Liver (tissue), 8 donors: ENCODE measurements at regions not wholly inside any gene's neighbourhood (a gene's known extent, or its start where the extent isn't known, plus 50 kb on each side); places are given as distances from the start of the nearest gene placed in this dataset.

Source experiments
- DNase-seq: peaks from one replicate; pipeline ENCODE4 v3.0.0-alpha.2; 2017; ENCODE audit warnings: low spot score
- H3K27ac ChIP-seq, 2 donors: one replicate each; pipeline ENCODE4 v1.7.0; 2013; ENCODE audit warnings: inconsistent platforms in 2 of 2, low read length in 2 of 2, control low read depth in 1 of 2, low read depth in 1 of 2, mild to moderate bottlenecking in 1 of 2
- H3K27me3 ChIP-seq, 4 donors: one replicate each; pipeline versions ENCODE4 v1.6.1 to v1.7.0; 2013; ENCODE audit warnings: low read length in 3 of 4, inconsistent platforms in 1 of 4, mild to moderate bottlenecking in 1 of 4, moderate library complexity in 1 of 4; ENCODE audit not compliant: control insufficient read depth in 4 of 4, insufficient read depth in 4 of 4
- H3K36me3 ChIP-seq, 4 donors: one replicate each; pipeline versions ENCODE4 v1.6.1 to v1.7.0; 2013; ENCODE audit warnings: low read length in 3 of 4, mild to moderate bottlenecking in 3 of 4, low read depth in 1 of 4, moderate library complexity in 1 of 4; ENCODE audit not compliant: control insufficient read depth in 4 of 4, insufficient read depth in 3 of 4
- H3K4me1 ChIP-seq, 4 donors: one replicate each; pipeline versions ENCODE4 v1.6.1 to v1.7.0; 2013; ENCODE audit warnings: low read length in 3 of 4, mild to moderate bottlenecking in 3 of 4, moderate library complexity in 1 of 4; ENCODE audit not compliant: control insufficient read depth in 4 of 4, insufficient read depth in 4 of 4
- H3K4me3 ChIP-seq, 3 donors: one replicate each; pipeline versions ENCODE4 v1.6.1 to v1.7.0; 2013; ENCODE audit warnings: low read length in 3 of 3, control low read depth in 1 of 3, low read depth in 1 of 3, mild to moderate bottlenecking in 1 of 3
- H3K9ac ChIP-seq, 2 donors: one replicate each; pipeline ENCODE4 v1.7.0; 2013; ENCODE audit warnings: low read length in 2 of 2, mild to moderate bottlenecking in 2 of 2, moderate library complexity in 2 of 2, control low read depth in 1 of 2, low read depth in 1 of 2
- H3K9me3 ChIP-seq, 4 donors: one replicate each; pipeline versions ENCODE4 v1.6.1 to v1.7.0; 2013; ENCODE audit warnings: low read length in 3 of 4; ENCODE audit not compliant: control insufficient read depth in 4 of 4
- CTCF ChIP-seq: fragments of 150-350 bp; IDR thresholded peaks from 2 replicates; pipeline ENCODE4 v1.5.1; 2017; ENCODE audit warnings: improper control_type of control experiment, low read depth, low read length; ENCODE audit not compliant: missing input control
- EGR1 ChIP-seq, 2 donors: IDR thresholded peaks; 2 replicates each; pipeline ENCODE4 v1.6.1; 2016 to 2018; ENCODE audit warnings: antibody characterized with exemption in 2 of 2, low read depth in 2 of 2
- FOXA1 ChIP-seq: IDR thresholded peaks from 2 replicates; pipeline ENCODE4 v1.6.1; 2016; ENCODE audit warnings: antibody characterized with exemption
- FOXA2 ChIP-seq: IDR thresholded peaks from 2 replicates; pipeline ENCODE4 v1.6.1; 2016; ENCODE audit warnings: antibody characterized with exemption
- GABPA ChIP-seq, 2 donors: IDR thresholded peaks in 1 of 2; conservative IDR thresholded peaks in 1 of 2; 2 replicates each; pipeline ENCODE4 v1.6.1; 2016; ENCODE audit warnings: antibody characterized with exemption in 2 of 2, mild to moderate bottlenecking in 1 of 2, moderate library complexity in 1 of 2
- HNF4A ChIP-seq, 2 donors: conservative IDR thresholded peaks; 2 replicates each; pipeline ENCODE4 v1.6.1; 2016; ENCODE audit warnings: antibody characterized with exemption in 2 of 2, mild to moderate bottlenecking in 2 of 2
- HNF4G ChIP-seq: IDR thresholded peaks from 2 replicates; pipeline ENCODE4 v1.6.1; 2016; ENCODE audit warnings: antibody characterized with exemption
- JUND ChIP-seq, 2 donors: IDR thresholded peaks; 2 replicates each; pipeline ENCODE4 v1.6.1; 2016; ENCODE audit warnings: antibody characterized with exemption in 2 of 2
- NR2F2 ChIP-seq: IDR thresholded peaks from 2 replicates; pipeline ENCODE4 v1.6.1; 2016; ENCODE audit warnings: antibody characterized with exemption
- RAD21 ChIP-seq, 2 donors: IDR thresholded peaks; 2 replicates each; pipeline ENCODE4 v1.6.1; 2016; ENCODE audit warnings: antibody characterized with exemption in 2 of 2, mild to moderate bottlenecking in 2 of 2
- RXRA ChIP-seq, 2 donors: IDR thresholded peaks; 2 replicates each; pipeline ENCODE4 v1.6.1; 2017 to 2018; ENCODE audit warnings: antibody characterized with exemption in 2 of 2, mild to moderate bottlenecking in 1 of 2
- SP1 ChIP-seq: IDR thresholded peaks from 2 replicates; pipeline ENCODE4 v1.6.1; 2018; ENCODE audit warnings: antibody characterized with exemption, mild to moderate bottlenecking
- TAF1 ChIP-seq: conservative IDR thresholded peaks from 2 replicates; pipeline ENCODE4 v1.6.1; 2016; ENCODE audit warnings: antibody characterized with exemption, mild to moderate bottlenecking
- YY1 ChIP-seq: IDR thresholded peaks from 2 replicates; pipeline ENCODE4 v1.6.1; 2016; ENCODE audit warnings: antibody characterized with exemption, mild to moderate bottlenecking
- WGBS: extraction: QIAGEN DNeasy Blood & Tissue Kit; methylation state at CpG from one replicate; pipeline ENCODE4 v1.1.7; 2013; 5-methylcytosine and 5-hydroxymethylcytosine counted together
- TF ChIP-seq, protein P1 (sequence below): IDR thresholded peaks from 2 replicates; pipeline ENCODE4 v1.6.1; 2016; ENCODE audit warnings: antibody characterized with exemption
- TF ChIP-seq, protein P2 (sequence below): IDR thresholded peaks from 2 replicates; pipeline ENCODE4 v1.6.1; 2016; ENCODE audit warnings: antibody characterized with exemption, mild to moderate bottlenecking
- TF ChIP-seq, protein P3 (sequence below): IDR thresholded peaks from 2 replicates; pipeline ENCODE4 v1.6.1; 2016; ENCODE audit warnings: antibody characterized with exemption
- donor health status: healthy.
- donor health status: healthy.
- donor health status: healthy.
- donor health status: healthy.
- donor health status: healthy.

- Histone ChIP-seq H3K4me1 (no peaks in the 10 kb centered on the region), H3K9ac (no peak overlapping the region), H3K4me3 (no peak overlapping the region), H3K9me3 (peaks cover 0 to under 1% (median 0%) of the 10 kb centered on the region in 4 donors), H3K27ac (no peak overlapping the region), H3K36me3 (no peaks in the 10 kb centered on the region), H3K27me3 (no peaks in the 10 kb centered on the region)
- TF ChIP-seq FOXA2 (no peak), GABPA (IDR thresholded peaks at IDR 0.05 in 1 of 2, conservative IDR thresholded peaks at IDR 0.05 in 1 of 2) (no peak), FOXA1 (no peak), EGR1 (IDR thresholded peaks at IDR 0.05; ENCODE audit: low read depth in 2 of 2) (no peak), HNF4A (conservative IDR thresholded peaks at IDR 0.05) (no peak), RAD21 (IDR thresholded peaks at IDR 0.05) (no peak)
- TF ChIP-seq, protein P1, sequence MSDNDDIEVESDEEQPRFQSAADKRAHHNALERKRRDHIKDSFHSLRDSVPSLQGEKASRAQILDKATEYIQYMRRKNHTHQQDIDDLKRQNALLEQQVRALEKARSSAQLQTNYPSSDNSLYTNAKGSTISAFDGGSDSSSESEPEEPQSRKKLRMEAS, result no peak
- TF ChIP-seq, protein P2, sequence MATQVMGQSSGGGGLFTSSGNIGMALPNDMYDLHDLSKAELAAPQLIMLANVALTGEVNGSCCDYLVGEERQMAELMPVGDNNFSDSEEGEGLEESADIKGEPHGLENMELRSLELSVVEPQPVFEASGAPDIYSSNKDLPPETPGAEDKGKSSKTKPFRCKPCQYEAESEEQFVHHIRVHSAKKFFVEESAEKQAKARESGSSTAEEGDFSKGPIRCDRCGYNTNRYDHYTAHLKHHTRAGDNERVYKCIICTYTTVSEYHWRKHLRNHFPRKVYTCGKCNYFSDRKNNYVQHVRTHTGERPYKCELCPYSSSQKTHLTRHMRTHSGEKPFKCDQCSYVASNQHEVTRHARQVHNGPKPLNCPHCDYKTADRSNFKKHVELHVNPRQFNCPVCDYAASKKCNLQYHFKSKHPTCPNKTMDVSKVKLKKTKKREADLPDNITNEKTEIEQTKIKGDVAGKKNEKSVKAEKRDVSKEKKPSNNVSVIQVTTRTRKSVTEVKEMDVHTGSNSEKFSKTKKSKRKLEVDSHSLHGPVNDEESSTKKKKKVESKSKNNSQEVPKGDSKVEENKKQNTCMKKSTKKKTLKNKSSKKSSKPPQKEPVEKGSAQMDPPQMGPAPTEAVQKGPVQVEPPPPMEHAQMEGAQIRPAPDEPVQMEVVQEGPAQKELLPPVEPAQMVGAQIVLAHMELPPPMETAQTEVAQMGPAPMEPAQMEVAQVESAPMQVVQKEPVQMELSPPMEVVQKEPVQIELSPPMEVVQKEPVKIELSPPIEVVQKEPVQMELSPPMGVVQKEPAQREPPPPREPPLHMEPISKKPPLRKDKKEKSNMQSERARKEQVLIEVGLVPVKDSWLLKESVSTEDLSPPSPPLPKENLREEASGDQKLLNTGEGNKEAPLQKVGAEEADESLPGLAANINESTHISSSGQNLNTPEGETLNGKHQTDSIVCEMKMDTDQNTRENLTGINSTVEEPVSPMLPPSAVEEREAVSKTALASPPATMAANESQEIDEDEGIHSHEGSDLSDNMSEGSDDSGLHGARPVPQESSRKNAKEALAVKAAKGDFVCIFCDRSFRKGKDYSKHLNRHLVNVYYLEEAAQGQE, result no peak
- DNase-seq, result no peak
These were observed 1162.2 kb upstream of the GJE1 start for GRCh38 chr6:140970485-140970884.

DNA sequence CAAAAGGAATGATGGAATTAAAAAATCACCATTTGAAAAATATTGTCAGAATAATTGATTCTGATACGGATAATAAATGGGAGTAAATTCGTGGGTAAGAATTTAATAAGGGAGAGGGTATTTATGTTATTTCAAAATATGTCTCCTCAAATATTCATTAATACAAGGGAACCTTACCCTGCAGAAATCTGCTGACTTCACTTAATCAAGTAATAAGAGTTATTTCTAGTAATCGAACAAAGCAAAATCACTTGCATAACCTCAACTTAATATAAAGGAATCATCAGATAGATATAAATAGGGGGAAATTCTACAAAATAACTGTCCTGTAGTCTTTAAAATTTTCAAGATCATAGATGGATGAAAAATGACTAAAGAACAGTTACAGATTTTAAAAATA lies 1164.7 kb upstream of the GJE1 start:
- no peaks in the 10 kb centered on the region for H3K27me3 ChIP-seq
- no peak overlapping the region for H3K4me3 ChIP-seq

GRCh38 chr6:140966676-140967075 lies 1166.0 kb upstream of the GJE1 start:
- DNase-seq, result no peak
- Histone ChIP-seq H3K9ac (no peak overlapping the region), H3K9me3 (peaks cover 0 to 1% (median 0%) of the 10 kb centered on the region in 4 donors), H3K4me3 (no peak overlapping the region), H3K27ac (no peak overlapping the region), H3K36me3 (no peaks in the 10 kb centered on the region), H3K27me3 (no peaks in the 10 kb centered on the region), H3K4me1 (no peaks in the 10 kb centered on the region)
- TF ChIP-seq HNF4G, result no peak
- TF ChIP-seq JUND (IDR thresholded peaks at IDR 0.05), result no peak
- TF ChIP-seq SP1, result no peak
- no peak for TF ChIP-seq TAF1
- TF ChIP-seq GABPA (IDR thresholded peaks at IDR 0.05 in 1 of 2, conservative IDR thresholded peaks at IDR 0.05 in 1 of 2), result no peak
- TF ChIP-seq, protein P1, result no peak
- no peak for TF ChIP-seq EGR1 (IDR thresholded peaks at IDR 0.05; ENCODE audit: low read depth in 2 of 2)
- TF ChIP-seq FOXA1, result no peak
- TF ChIP-seq, protein P2, result no peak
- TF ChIP-seq CTCF, result no peak
- no peak for TF ChIP-seq RAD21 (IDR thresholded peaks at IDR 0.05)
- TF ChIP-seq HNF4A (conservative IDR thresholded peaks at IDR 0.05), result no peak
- TF ChIP-seq NR2F2, result no peak
- TF ChIP-seq, protein P3, sequence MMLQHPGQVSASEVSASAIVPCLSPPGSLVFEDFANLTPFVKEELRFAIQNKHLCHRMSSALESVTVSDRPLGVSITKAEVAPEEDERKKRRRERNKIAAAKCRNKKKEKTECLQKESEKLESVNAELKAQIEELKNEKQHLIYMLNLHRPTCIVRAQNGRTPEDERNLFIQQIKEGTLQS, result no peak
- TF ChIP-seq FOXA2, result no peak

More for the DNA sequence above, 1164.7 kb upstream of the GJE1 start:
- TF ChIP-seq RXRA (IDR thresholded peaks at IDR 0.05) (no peak), FOXA2 (no peak), JUND (IDR thresholded peaks at IDR 0.05) (no peak), SP1 (no peak), TAF1 (no peak), YY1 (no peak), GABPA (IDR thresholded peaks at IDR 0.05 in 1 of 2, conservative IDR thresholded peaks at IDR 0.05 in 1 of 2) (no peak), HNF4A (conservative IDR thresholded peaks at IDR 0.05) (no peak), HNF4G (no peak)
- DNase-seq, result no peak
- no peaks in the 10 kb centered on the region for H3K36me3 ChIP-seq
- H3K9ac ChIP-seq, result no peak overlapping the region
- no peaks in the 10 kb centered on the region for H3K4me1 ChIP-seq
- peaks cover 0 to 1% (median 0%) of the 10 kb centered on the region in 4 donors for H3K9me3 ChIP-seq
- H3K27ac ChIP-seq, result no peak overlapping the region
- 87% methylated on average over 3 of the region's 3 CpGs for WGBS
